HG02678 (cell line): ENCODE measurements at regions not wholly inside any gene's neighbourhood (a gene's known extent, or its start where the extent isn't known, plus 50 kb on each side); places are given as distances from the start of the nearest gene placed in this dataset.

ENCODE experiments used
- ATAC-seq: cut with Tn5 transposase; IDR thresholded peaks from one replicate; pipeline ENCODE4 v1.9.1; 2021; ENCODE audit warnings: mild to moderate bottlenecking, moderate library complexity; ENCODE audit not compliant: unreplicated experiment

GRCh38 chr4:20395160-20395773, 143.6 kb downstream of the SLIT2 start:
- peak; percentile 81 for ATAC-seq

GRCh38 chr4:20403290-20403689, 151.6 kb downstream of the SLIT2 start:
- ATAC-seq: no peak

GRCh38 chr4:20403846-20404245, 152.1 kb downstream of the SLIT2 start:
- no peak for ATAC-seq

- no peak for ATAC-seq
Measured at GRCh38 chr4:20408611-20409010, 156.9 kb downstream of the SLIT2 start.

GRCh38 chr4:20412072-20412471, 160.4 kb downstream of the SLIT2 start:
- ATAC-seq: no peak

GRCh38 chr4:20416800-20417199, 165.1 kb downstream of the SLIT2 start:
- no peak for ATAC-seq

GRCh38 chr4:20418861-20419451, 167.3 kb downstream of the SLIT2 start:
- ATAC-seq: peak; percentile 97

GRCh38 chr4:20420916-20421602, 169.4 kb downstream of the SLIT2 start:
- ATAC-seq: no peak

GRCh38 chr4:20421603-20421985, 169.9 kb downstream of the SLIT2 start:
- ATAC-seq: no peak

- peak; percentile 63 for ATAC-seq
Measured at GRCh38 chr4:20422398-20422797, 170.7 kb downstream of the SLIT2 start.

GRCh38 chr4:20423420-20423819, 171.7 kb downstream of the SLIT2 start:
- ATAC-seq: no peak

GRCh38 chr4:20426028-20426427, 174.3 kb downstream of the SLIT2 start:
- no peak for ATAC-seq

GRCh38 chr4:20428436-20429160, 176.9 kb downstream of the SLIT2 start:
- ATAC-seq: no peak

GRCh38 chr4:20430259-20430941, 178.7 kb downstream of the SLIT2 start:
- no peak for ATAC-seq

GRCh38 chr4:20431543-20431951, 179.8 kb downstream of the SLIT2 start:
- ATAC-seq: no peak

GRCh38 chr4:20432088-20432487, 180.4 kb downstream of the SLIT2 start:
- ATAC-seq: no peak

GRCh38 chr4:20433097-20433705, 181.5 kb downstream of the SLIT2 start:
- no peak for ATAC-seq

GRCh38 chr4:20440170-20440569, 188.5 kb downstream of the SLIT2 start:
- ATAC-seq: no peak

GRCh38 chr4:20443015-20443805, 191.5 kb downstream of the SLIT2 start:
- ATAC-seq: no peak
